Posterior vena cava (tissue), 2 donors: ENCODE measurements at regions not wholly inside any gene's neighbourhood (a gene's known extent, or its start where the extent isn't known, plus 50 kb on each side); places are given as distances from the start of the nearest gene placed in this dataset.

ENCODE experiments used
- DNase-seq: peaks from one replicate; pipeline ENCODE4 v3.0.0-alpha.2; 2020; ENCODE audit warnings: low spot score
- intact Hi-C, 2 donors: fragments of 100-400 bp; cut with DNase I; formaldehyde crosslinking; loops; one replicate each; pipeline versions ENCODE4 v1.14.1 to v1.14.2; 2022 to 2023
- donor health status: DM: yes; HTN: yes; CAD: no.
- donor health status: DM: yes; HTN: yes; CAD: no.

GRCh38 chr1:83692524-83693381 lies 306.2 kb downstream of the TTLL7 start:
- intact Hi-C loops: no loop called here
- no peak for DNase-seq

DNA sequence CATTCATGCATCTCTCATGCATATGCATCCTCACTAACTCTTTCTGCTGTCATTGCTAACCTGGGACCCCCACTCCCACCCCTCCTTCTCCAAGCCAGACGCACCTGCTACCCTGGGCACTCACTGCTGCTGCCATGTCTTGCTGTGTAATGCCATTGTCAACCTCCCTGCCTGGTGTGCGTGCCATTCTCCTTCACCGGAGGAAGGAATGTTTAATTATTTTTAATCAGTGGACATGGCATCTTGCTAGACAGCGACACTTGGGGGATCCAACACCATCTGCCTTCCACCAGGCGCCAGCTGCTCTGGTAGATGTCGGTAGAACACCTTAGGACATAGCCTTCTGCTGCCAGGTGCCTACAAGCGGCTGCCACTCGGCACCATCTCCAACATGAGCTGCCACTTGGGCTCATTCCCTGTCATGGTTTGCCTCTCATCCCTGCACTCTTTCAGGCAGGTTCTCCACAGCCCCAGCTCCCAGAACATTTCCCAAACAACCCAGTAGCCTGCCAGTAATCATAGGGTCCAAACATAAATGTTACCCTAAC lies 306.9 kb downstream of the TTLL7 start:
- intact Hi-C loops: no loop called here
- DNase-seq: no peak

DNA sequence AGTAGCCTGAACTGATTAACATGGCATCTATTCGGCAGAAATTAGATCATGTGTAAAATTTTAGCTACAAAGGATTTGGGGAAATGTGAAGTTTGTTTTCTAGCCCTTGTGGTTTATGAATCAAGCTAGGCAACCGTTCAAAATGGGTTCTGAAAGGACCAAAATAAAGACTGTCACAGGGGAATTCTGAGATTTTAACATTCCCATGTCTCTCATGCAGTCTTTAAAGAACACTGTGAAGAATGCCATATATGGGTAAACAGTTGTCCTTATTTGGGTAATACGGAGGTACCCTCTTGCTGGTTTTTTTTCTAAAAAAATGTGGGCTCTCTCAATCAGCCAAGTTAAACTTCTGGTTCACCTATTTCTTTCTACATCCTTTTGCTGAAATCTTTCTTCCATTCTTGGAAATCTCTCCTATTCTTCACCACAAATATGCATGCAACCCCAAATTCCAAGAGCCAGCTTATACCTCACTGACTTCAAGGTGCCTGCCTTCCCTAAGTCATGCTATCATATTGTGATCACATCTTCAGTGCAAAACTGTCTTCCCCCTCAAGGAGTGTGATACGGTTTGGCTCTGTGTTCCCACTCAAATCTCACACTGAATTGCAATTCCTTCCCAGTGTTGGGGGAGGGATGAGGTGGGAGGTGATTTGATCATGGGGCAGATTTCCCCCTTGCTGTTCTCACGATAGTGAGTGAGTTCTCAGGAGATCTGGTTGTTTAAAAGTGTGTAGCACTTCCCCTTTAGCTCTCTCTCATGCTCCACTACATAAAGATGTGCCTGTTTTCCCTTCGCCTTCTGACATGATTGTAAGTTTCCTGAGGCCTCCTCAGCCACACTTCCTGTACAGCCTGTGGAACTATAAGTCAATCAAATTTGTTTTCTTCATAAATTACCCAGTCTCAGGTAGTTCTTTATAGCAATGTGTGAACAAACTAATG lies 308.7 kb downstream of the TTLL7 start:
- intact Hi-C loops: no loop called here
- DNase-seq: no peak

DNA sequence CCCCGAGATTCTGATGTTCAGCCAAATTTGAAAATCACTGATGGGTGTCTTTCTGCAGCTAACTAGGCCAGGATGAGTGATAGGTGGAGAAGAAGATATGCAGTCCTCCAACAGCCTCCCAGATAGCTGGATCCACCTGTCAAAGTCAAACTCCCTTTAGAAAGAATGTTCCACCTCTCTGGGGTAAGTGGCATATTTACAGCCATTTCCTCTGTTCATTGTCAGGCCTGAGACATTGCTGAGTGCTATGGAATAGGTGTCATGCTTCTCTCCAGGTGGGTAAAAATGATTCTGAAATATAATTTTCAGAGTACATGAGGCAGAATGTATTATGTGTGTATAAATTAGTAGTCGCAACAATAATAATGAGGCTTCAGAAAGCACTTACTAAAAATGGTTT lies 316.8 kb downstream of the TTLL7 start:
- intact Hi-C loops: no loop called here
- no peak for DNase-seq

- intact Hi-C loops: no loop called here
- DNase-seq: no peak
These were observed 322.8 kb downstream of the TTLL7 start for GRCh38 chr1:83676106-83676505.

- intact Hi-C loops: no loop called here
- no peak for DNase-seq
These were observed 325.6 kb downstream of the TTLL7 start for GRCh38 chr1:83673312-83673711.

DNA sequence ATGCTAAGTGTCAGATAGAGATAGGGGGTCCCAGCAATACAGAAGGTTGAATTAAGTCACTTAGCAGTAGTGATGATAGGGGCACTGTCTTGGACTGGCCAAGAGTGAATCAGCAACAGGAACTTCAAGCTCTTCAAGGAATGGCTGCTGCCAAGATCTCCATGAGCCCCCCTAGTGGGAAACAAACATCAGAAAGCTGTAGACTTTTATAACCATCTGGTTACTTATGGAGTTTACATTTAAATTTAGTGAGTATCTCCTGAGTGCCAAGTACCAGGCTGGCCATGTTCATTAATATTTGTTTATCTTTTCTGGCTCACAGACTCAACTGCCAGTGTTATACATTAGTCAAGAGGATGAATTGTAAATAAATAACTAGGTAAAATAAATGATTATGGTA lies 327.3 kb downstream of the TTLL7 start:
- intact Hi-C loops: no loop called here
- DNase-seq: no peak

GRCh38 chr1:83670909-83671565 lies 327.9 kb downstream of the TTLL7 start:
- intact Hi-C loops: no loop called here
- no peak for DNase-seq

DNA sequence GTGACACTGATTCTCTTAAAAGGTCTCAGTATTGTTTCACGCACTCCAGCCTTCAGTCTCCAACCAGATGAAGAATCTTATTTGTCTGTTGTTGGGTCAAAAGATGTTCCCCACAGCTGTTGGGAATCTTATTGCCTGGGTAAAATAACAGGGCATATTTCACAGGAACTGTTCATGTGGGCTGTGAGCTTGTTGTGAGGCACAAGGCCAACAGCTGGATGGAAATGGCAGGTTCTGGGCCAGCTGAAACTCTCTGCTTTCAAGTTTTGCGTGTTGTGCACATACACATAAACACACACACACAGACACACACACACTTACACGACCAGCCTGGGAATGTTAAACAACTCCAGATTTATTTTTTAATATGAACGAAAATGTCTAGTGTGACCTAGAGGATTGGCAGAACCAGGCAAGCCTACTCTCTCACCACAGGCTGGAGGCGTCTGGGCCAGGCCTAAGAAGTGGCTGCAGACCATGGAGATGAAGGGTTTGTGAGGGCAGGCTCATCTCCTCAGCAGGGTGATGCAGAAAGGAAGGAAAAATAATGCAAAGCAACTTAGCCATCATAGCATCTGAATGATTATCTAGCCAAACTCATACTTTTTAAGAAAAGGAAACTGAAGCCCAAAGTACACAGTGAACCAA lies 357.0 kb downstream of the TTLL7 start:
- intact Hi-C loops: no loop called here
- no peak for DNase-seq

- intact Hi-C loops: no loop called here
- DNase-seq: no peak
These were observed 357.7 kb downstream of the TTLL7 start for GRCh38 chr1:83641206-83641658.

DNA sequence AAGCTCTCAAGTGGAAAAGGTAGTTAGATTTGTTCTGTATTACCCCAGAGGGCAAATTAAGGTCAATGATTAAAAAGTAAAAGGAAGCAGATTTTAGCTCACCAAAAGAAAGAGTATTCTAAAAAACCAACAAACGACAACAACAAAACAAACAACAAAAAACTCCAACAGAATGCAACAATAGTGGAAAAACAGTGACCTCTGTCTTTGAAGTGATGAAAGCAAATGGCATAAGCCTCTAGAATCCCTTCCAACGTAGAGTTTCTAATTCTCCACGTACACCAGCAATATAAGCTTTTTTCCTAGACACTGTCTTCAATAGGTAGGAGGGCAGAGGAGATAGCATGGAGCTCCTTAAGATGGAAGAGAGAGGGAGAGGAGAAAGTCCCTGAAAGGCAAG lies 359.1 kb downstream of the TTLL7 start:
- intact Hi-C loops: no loop called here
- DNase-seq: no peak

- no peak for DNase-seq
- intact Hi-C loops: no loop called here
These were observed 361.3 kb downstream of the TTLL7 start for GRCh38 chr1:83637586-83637985.

DNA sequence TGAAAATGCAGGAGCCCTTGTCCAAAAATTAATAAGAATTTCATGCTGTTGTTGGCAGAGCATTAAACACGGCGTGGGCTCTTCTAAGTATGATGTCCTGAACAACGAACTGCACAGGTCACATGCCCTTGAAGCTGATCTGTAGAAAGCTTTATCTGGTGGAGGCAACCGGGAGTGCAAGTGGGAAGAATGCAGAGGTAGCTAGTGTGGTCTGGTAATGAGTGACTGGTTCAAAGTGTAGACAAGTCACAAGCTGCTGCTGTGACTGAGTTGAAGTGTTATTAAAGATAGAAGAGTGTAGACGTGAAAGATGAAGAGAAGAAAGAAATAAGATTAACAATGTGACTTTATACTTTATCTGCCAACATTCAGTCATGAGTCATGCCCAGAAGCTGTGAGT lies 361.9 kb downstream of the TTLL7 start:
- DNase-seq: no peak
- intact Hi-C loops: no loop called here

DNA sequence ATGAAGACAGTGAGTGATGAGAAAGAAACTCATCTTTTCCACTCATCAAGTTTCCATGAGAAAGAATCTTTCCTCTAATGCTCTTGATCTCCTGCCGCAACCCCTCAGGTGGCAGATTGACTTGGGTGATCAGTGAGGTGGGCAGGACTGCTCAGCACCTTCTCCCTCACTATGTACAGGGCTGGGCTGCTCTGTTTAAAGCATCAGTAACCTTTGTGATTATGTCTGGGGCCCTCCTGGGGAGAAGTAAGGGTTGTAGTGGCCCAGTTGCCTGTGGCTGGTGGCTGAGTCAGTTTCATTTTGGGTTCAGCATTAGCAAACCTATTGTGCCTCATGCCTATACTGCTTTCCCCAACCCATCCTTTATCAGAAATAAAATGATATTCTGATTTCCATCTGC lies 366.0 kb downstream of the TTLL7 start:
- intact Hi-C loops: no loop called here
- no peak for DNase-seq

DNA sequence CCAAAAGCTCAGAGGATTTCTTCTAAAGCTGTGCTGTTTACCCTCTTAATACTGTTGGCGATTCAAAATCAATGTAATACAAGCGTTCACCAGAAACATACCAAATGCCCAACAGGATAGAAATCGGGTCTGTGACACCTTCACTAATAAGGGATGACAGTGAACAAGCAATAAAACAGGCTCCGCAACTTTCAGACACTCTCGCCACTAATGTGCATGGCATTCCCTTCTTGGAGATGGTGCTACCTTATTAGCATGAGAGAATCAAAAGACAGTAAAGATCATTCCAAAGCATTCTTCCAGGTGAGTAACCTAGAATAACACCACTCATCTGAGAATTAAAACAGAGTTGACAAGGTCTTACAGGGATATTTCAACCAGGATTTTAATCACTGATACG lies 367.1 kb downstream of the TTLL7 start:
- intact Hi-C loops: no loop called here
- DNase-seq: no peak

GRCh38 chr1:83627045-83627444 lies 371.9 kb downstream of the TTLL7 start:
- DNase-seq: no peak
- intact Hi-C loops: no loop called here

DNA sequence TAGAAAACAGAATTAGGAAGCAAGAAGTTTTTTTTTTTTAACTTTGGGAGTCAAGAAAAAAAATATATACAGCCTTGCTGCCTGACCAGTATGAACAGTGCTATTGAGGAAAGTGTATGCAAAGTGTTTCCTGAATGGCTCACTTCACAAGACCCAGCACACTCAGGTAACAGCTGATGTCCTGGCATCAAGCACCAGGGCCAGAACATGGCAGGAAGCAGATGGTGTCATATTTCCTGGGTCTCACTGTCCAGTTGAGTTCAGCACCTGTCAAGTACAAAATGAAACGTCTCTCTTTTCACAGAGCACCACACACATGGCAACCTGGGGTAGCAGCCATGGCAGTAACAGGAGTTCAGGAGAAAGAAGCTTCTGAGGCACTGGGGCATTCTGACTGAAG lies 372.3 kb downstream of the TTLL7 start:
- intact Hi-C loops: no loop called here
- DNase-seq: no peak

DNA sequence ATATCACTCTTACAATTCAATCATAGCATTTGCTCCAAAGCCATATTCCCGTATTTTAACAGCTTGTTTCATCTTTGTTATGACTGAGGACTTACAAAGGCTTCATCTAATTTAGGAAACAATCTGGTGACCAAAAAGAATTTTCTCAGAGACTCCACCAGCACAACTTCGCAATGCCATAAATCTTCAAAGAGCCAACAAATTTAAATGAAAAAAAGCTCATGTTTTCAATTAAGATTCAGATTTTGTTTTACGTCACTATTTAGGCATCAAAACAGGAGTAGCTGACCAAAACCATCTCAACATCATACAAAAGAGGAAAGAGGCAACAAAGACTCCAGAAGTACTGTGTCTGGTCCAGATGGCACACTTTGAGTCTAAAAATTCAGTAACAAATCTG lies 373.3 kb downstream of the TTLL7 start:
- intact Hi-C loops: no loop called here
- no peak for DNase-seq

GRCh38 chr1:83620016-83620415 lies 378.9 kb downstream of the TTLL7 start:
- no peak for DNase-seq
- intact Hi-C loops: no loop called here
